Thyroid gland (tissue), 4 donors: ENCODE measurements at regions not wholly inside any gene's neighbourhood (a gene's known extent, or its start where the extent isn't known, plus 50 kb on each side); places are given as distances from the start of the nearest gene placed in this dataset.

Source experiments
- DNase-seq, 2 donors: peaks; one replicate each; pipeline ENCODE4 v3.0.0-alpha.2; 2019
- H3K27ac ChIP-seq, 3 donors: fragments of 200-600 bp; sonication (generic); 1 replicate in 2 of 3; 2 replicates in 1 of 3; pipeline ENCODE4 v1.5.1; 2016 to 2019; ENCODE audit warnings: mild to moderate bottlenecking in 1 of 3, moderate library complexity in 1 of 3
- H3K27me3 ChIP-seq: fragments of 200-600 bp; sonication (generic); one replicate; pipeline ENCODE4 v1.5.1; 2019
- H3K36me3 ChIP-seq, 2 donors: fragments of 200-600 bp; sonication (generic); one replicate each; pipeline ENCODE4 v1.5.1; 2016 to 2019
- H3K4me1 ChIP-seq, 2 donors: fragments of 200-600 bp; sonication (generic); one replicate each; pipeline ENCODE4 v1.5.1; 2017 to 2019
- H3K4me3 ChIP-seq, 3 donors: fragments of 200-600 bp; sonication (generic); replicated peaks in 1 of 3; 1 replicate in 2 of 3; 2 replicates in 1 of 3; pipeline ENCODE4 v1.5.1; 2016; ENCODE audit warnings: mild to moderate bottlenecking in 1 of 3
- H3K9me3 ChIP-seq: fragments of 200-600 bp; sonication (generic); one replicate; pipeline ENCODE4 v1.5.1; 2017
- CTCF ChIP-seq, 6 experiments: fragments of 200-600 bp in 3 of 6; fragments of 450-650 bp in 3 of 6; sonication (generic) in 3 of 6; IDR thresholded peaks; one replicate each; pipeline ENCODE4 v1.5.1; 2016 to 2019; ENCODE audit warnings: antibody characterized with exemption in 6 of 6, mild to moderate bottlenecking in 2 of 6, inconsistent platforms in 1 of 6, moderate library complexity in 1 of 6
- POLR2A ChIP-seq, 2 donors: fragments of 450-650 bp; IDR thresholded peaks; one replicate each; pipeline ENCODE4 v1.6.1; 2017; ENCODE audit warnings: antibody characterized with exemption in 2 of 2, mild to moderate bottlenecking in 2 of 2, moderate library complexity in 1 of 2
- WGBS, 2 donors: methylation state at CpG; one replicate each; pipeline ENCODE4 v1.1.5; 2017; 5-methylcytosine and 5-hydroxymethylcytosine counted together
- intact Hi-C: fragments of 100-400 bp; cut with DNase I; formaldehyde crosslinking; loops from one replicate; pipeline ENCODE4 v1.15.1; 2023

- Histone ChIP-seq H3K27me3 (no peaks in the 10 kb centered on the region), H3K4me1 (peaks cover 5 to 6% of the 10 kb centered on the region in 2 donors), H3K4me3 (no peak overlapping the region), H3K9me3 (no peaks in the 10 kb centered on the region), H3K27ac (no peak overlapping the region), H3K36me3 (no peaks in the 10 kb centered on the region)
- intact Hi-C loops: no loop called here
- TF ChIP-seq CTCF (IDR thresholded peaks at IDR 0.05) (no peak), POLR2A (IDR thresholded peaks at IDR 0.05) (no peak)
- 96 to 97% methylated on average over 5 of the region's 5 CpGs for WGBS, 2 donors
- no peak for DNase-seq
Observed at GRCh38 chr1:23616292-23616824, 57.1 kb upstream of the ID3 start.

GRCh38 chr1:23615852-23616251 is 56.6 kb upstream of the ID3 start:
- TF ChIP-seq POLR2A (IDR thresholded peaks at IDR 0.05) (no peak), CTCF (IDR thresholded peaks at IDR 0.05) (no peak)
- H3K36me3 ChIP-seq: no peaks in the 10 kb centered on the region
- intact Hi-C loops: no loop called here
- 84 to 89% methylated on average over 3 of the region's 3 CpGs for WGBS, 2 donors
- H3K4me3 ChIP-seq: no peak overlapping the region
- no peaks in the 10 kb centered on the region for H3K9me3 ChIP-seq
- peaks cover 5 to 6% of the 10 kb centered on the region in 2 donors for H3K4me1 ChIP-seq
- no peak overlapping the region for H3K27ac ChIP-seq
- DNase-seq: no peak
- H3K27me3 ChIP-seq: no peaks in the 10 kb centered on the region

GRCh38 chr1:23615423-23615822 is 56.1 kb upstream of the ID3 start:
- Histone ChIP-seq H3K36me3 (no peaks in the 10 kb centered on the region), H3K27ac (no peak overlapping the region), H3K27me3 (no peaks in the 10 kb centered on the region), H3K9me3 (no peaks in the 10 kb centered on the region), H3K4me1 (peaks cover 5 to 6% of the 10 kb centered on the region in 2 donors), H3K4me3 (no peak overlapping the region)
- no peak for DNase-seq
- 57 to 73% methylated on average over 6 of the region's 6 CpGs for WGBS, 2 donors
- intact Hi-C loops: no loop called here
- TF ChIP-seq CTCF (IDR thresholded peaks at IDR 0.05) (no peak), POLR2A (IDR thresholded peaks at IDR 0.05) (no peak)

GRCh38 chr1:23614032-23614660 is 54.8 kb upstream of the ID3 start:
- Histone ChIP-seq H3K36me3 (no peaks in the 10 kb centered on the region), H3K27me3 (no peaks in the 10 kb centered on the region), H3K9me3 (no peaks in the 10 kb centered on the region), H3K4me1 (no peaks in the 10 kb centered on the region), H3K4me3 (no peak overlapping the region), H3K27ac (no peak overlapping the region)
- no peak for TF ChIP-seq CTCF (IDR thresholded peaks at IDR 0.05)
- TF ChIP-seq POLR2A (IDR thresholded peaks at IDR 0.05): no peak
- intact Hi-C loops: no loop called here
- 91 to 96% methylated on average over 6 to 7 of the region's 8 CpGs for WGBS, 2 donors
- no peak for DNase-seq

- no peak for DNase-seq
- TF ChIP-seq POLR2A (IDR thresholded peaks at IDR 0.05): no peak
- no peak for TF ChIP-seq CTCF (IDR thresholded peaks at IDR 0.05)
- Histone ChIP-seq H3K4me1 (no peaks in the 10 kb centered on the region), H3K36me3 (no peaks in the 10 kb centered on the region), H3K4me3 (no peak overlapping the region), H3K27me3 (no peaks in the 10 kb centered on the region), H3K27ac (no peak overlapping the region), H3K9me3 (no peaks in the 10 kb centered on the region)
- 70 to 81% methylated on average over 11 of the region's 12 CpGs for WGBS, 2 donors
- intact Hi-C loops: no loop called here
Observed at GRCh38 chr1:23613191-23614031, 54.1 kb upstream of the ID3 start.
